ENCODE measurements at regions not wholly inside any gene's neighbourhood (a gene's known extent, or its start where the extent isn't known, plus 50 kb on each side); places are given as distances from the start of the nearest gene placed in this dataset.

DNA sequence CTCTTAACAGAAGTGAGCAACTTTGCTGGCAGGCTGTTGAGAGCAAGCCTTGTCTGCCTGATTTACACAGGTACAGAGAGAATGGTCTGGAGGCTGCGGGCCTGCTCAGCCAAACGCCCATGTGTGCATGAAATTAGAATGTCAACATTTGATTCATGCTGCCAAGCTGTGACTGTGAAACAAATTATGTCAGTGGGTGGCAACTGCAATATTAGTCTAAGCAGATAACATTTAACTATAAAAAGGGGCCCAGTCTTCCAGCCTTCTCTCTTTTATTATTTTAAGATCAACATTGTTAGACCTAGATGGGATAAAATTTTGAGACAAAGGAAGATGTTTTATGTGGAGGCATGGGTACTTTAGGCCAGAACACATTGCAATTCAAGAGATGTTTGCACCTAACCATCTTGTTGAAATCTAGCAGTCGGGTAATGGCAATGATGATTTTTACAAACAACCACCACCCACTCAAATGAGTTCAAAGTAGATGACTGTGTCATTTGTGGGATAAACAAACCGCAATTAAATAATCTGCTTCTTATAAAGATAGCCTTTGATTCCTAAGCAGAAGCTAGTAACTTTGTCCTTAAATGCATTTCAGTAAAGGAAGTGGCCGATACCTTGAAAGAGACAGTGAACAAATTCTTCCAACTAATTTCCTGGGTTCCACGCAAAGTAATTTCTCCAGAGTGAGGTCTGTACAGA, 70.2 kb downstream of the FOXB1 start:
- TF ChIP-seq, protein P1, sequence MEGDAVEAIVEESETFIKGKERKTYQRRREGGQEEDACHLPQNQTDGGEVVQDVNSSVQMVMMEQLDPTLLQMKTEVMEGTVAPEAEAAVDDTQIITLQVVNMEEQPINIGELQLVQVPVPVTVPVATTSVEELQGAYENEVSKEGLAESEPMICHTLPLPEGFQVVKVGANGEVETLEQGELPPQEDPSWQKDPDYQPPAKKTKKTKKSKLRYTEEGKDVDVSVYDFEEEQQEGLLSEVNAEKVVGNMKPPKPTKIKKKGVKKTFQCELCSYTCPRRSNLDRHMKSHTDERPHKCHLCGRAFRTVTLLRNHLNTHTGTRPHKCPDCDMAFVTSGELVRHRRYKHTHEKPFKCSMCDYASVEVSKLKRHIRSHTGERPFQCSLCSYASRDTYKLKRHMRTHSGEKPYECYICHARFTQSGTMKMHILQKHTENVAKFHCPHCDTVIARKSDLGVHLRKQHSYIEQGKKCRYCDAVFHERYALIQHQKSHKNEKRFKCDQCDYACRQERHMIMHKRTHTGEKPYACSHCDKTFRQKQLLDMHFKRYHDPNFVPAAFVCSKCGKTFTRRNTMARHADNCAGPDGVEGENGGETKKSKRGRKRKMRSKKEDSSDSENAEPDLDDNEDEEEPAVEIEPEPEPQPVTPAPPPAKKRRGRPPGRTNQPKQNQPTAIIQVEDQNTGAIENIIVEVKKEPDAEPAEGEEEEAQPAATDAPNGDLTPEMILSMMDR (conservative IDR thresholded peaks at IDR 0.05 in 1 of 2, IDR thresholded peaks at IDR 0.05 in 1 of 2; ENCODE audit: low read depth in 1 of 2, low read length in 2 of 2) = no peak
- no peak for TF ChIP-seq EZH2 (IDR thresholded peaks at IDR 0.05; ENCODE audit: low read length, missing control alignments)

Data from fibroblast of lung (primary cell).